Testis (tissue), 2 donors: ENCODE measurements at regions not wholly inside any gene's neighbourhood (a gene's known extent, or its start where the extent isn't known, plus 50 kb on each side); places are given as distances from the start of the nearest gene placed in this dataset.
"Not testable (repeated sequence)": the region's sequence is repeated elsewhere in the genome, so short reads cannot be mapped to it uniquely, and the experiment has no call there.

ENCODE experiments used
- POLR2A ChIP-seq: fragments of 450-650 bp; IDR thresholded peaks from one replicate; pipeline ENCODE4 v1.6.1; 2017; ENCODE audit warnings: antibody characterized with exemption, mild to moderate bottlenecking, moderate library complexity
- TF ChIP-seq, protein P1 (sequence below), 3 experiments: fragments of 450-650 bp in 2 of 3; fragments of 200-600 bp in 1 of 3; sonication (generic) in 1 of 3; IDR thresholded peaks; one replicate each; pipeline ENCODE4 v1.5.1; 2016 to 2019; ENCODE audit warnings: antibody characterized with exemption in 3 of 3, mild to moderate bottlenecking in 2 of 3, moderate library complexity in 1 of 3

DNA sequence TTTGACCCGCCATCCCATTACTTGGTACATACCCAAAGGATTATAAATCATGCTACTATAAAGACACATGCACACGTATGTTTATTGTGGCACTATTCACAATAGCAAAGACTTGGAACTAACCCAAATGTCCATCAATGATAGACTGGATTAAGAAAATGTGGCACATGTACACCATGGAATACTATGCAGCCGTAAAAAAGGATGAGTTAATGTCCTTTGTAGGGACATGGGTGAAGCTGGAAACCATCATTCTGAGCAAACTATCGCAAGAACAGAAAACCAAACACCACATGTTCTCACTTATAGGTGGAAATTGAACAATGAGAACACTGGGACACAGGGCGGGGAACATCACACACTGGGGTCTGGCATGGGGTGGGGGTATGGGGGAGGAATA is 57.1 kb upstream of the GMDS start:
- not testable (repeated sequence) for TF ChIP-seq POLR2A
- TF ChIP-seq, protein P1, sequence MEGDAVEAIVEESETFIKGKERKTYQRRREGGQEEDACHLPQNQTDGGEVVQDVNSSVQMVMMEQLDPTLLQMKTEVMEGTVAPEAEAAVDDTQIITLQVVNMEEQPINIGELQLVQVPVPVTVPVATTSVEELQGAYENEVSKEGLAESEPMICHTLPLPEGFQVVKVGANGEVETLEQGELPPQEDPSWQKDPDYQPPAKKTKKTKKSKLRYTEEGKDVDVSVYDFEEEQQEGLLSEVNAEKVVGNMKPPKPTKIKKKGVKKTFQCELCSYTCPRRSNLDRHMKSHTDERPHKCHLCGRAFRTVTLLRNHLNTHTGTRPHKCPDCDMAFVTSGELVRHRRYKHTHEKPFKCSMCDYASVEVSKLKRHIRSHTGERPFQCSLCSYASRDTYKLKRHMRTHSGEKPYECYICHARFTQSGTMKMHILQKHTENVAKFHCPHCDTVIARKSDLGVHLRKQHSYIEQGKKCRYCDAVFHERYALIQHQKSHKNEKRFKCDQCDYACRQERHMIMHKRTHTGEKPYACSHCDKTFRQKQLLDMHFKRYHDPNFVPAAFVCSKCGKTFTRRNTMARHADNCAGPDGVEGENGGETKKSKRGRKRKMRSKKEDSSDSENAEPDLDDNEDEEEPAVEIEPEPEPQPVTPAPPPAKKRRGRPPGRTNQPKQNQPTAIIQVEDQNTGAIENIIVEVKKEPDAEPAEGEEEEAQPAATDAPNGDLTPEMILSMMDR (IDR thresholded peaks at IDR 0.05): not testable (repeated sequence)
